Epidermal melanocyte (primary cell): ENCODE measurements at regions not wholly inside any gene's neighbourhood (a gene's known extent, or its start where the extent isn't known, plus 50 kb on each side); places are given as distances from the start of the nearest gene placed in this dataset.

Source experiments
- DNase-seq: peaks from one replicate; pipeline ENCODE4 v3.0.0; 2011; ENCODE audit warnings: low spot score; ENCODE audit not compliant: insufficient read length

- DNase-seq = no peak
These were observed 69.8 kb upstream of the TMEM33 start for GRCh38 chr4:41865306-41865980.

GRCh38 chr4:41859087-41859486 is 76.1 kb upstream of the TMEM33 start:
- DNase-seq = no peak

- no peak for DNase-seq
These were observed 78.0 kb upstream of the TMEM33 start for GRCh38 chr4:41857226-41857641.

- no peak for DNase-seq
These were observed 78.4 kb upstream of the TMEM33 start for GRCh38 chr4:41856797-41857196.

GRCh38 chr4:41853973-41854372 is 81.3 kb upstream of the TMEM33 start:
- DNase-seq = no peak

GRCh38 chr4:41852229-41852628 is 83.0 kb upstream of the TMEM33 start:
- DNase-seq = no peak

- no peak for DNase-seq
These were observed 83.6 kb upstream of the TMEM33 start for GRCh38 chr4:41851621-41852020.

- no peak for DNase-seq
These were observed 90.9 kb upstream of the TMEM33 start for GRCh38 chr4:41844327-41844726.

GRCh38 chr4:41839916-41840854 is 91.7 kb upstream of the PHOX2B start:
- no peak for DNase-seq

GRCh38 chr4:41838590-41838989 is 90.1 kb upstream of the PHOX2B start:
- no peak for DNase-seq

- DNase-seq = no peak
These were observed 86.9 kb upstream of the PHOX2B start for GRCh38 chr4:41835321-41835995.

- DNase-seq = no peak
These were observed 84.4 kb upstream of the PHOX2B start for GRCh38 chr4:41832961-41833360.

- DNase-seq = no peak
These were observed 73.8 kb upstream of the PHOX2B start for GRCh38 chr4:41822325-41822724.

- no peak for DNase-seq
These were observed 71.9 kb upstream of the PHOX2B start for GRCh38 chr4:41820473-41820872.

GRCh38 chr4:41819621-41820020 is 71.1 kb upstream of the PHOX2B start:
- DNase-seq = no peak

GRCh38 chr4:41815473-41815872 is 66.9 kb upstream of the PHOX2B start:
- DNase-seq = no peak

- no peak for DNase-seq
These were observed 66.0 kb upstream of the PHOX2B start for GRCh38 chr4:41814565-41814964.

GRCh38 chr4:41806807-41807206 is 58.3 kb upstream of the PHOX2B start:
- DNase-seq = no peak

GRCh38 chr4:41802590-41802989 is 54.1 kb upstream of the PHOX2B start:
- no peak for DNase-seq

GRCh38 chr4:41799126-41799525 is 50.6 kb upstream of the PHOX2B start:
- no peak for DNase-seq
